GM21825 (cell line): ENCODE measurements at regions not wholly inside any gene's neighbourhood (a gene's known extent, or its start where the extent isn't known, plus 50 kb on each side); places are given as distances from the start of the nearest gene placed in this dataset.

ENCODE experiments used
- ATAC-seq: cut with Tn5 transposase; IDR thresholded peaks from one replicate; pipeline ENCODE4 v1.9.1; 2021; ENCODE audit warnings: mild to moderate bottlenecking, moderate library complexity; ENCODE audit not compliant: unreplicated experiment

- no peak for ATAC-seq
These were observed 61.6 kb upstream of the HS6ST1 start for GRCh38 chr2:128380061-128380889.

- ATAC-seq, result no peak
These were observed 62.6 kb upstream of the HS6ST1 start for GRCh38 chr2:128380961-128381938.

- ATAC-seq, result no peak
These were observed 65.8 kb upstream of the HS6ST1 start for GRCh38 chr2:128384446-128384845.

GRCh38 chr2:128384956-128385355 lies 66.3 kb upstream of the HS6ST1 start:
- ATAC-seq, result no peak

GRCh38 chr2:128385365-128385764 lies 66.7 kb upstream of the HS6ST1 start:
- no peak for ATAC-seq

GRCh38 chr2:128386066-128386465 lies 67.4 kb upstream of the HS6ST1 start:
- ATAC-seq, result no peak

- ATAC-seq, result no peak
These were observed 69.9 kb upstream of the HS6ST1 start for GRCh38 chr2:128388499-128388941.

- ATAC-seq, result no peak
These were observed 70.9 kb upstream of the HS6ST1 start for GRCh38 chr2:128389388-128390086.

- ATAC-seq, result no peak
These were observed 71.8 kb upstream of the HS6ST1 start for GRCh38 chr2:128390256-128390990.

- ATAC-seq, result no peak
These were observed 72.4 kb upstream of the HS6ST1 start for GRCh38 chr2:128390991-128391630.

GRCh38 chr2:128391679-128392078 lies 73.0 kb upstream of the HS6ST1 start:
- no peak for ATAC-seq

GRCh38 chr2:128392207-128392606 lies 73.5 kb upstream of the HS6ST1 start:
- no peak for ATAC-seq

GRCh38 chr2:128394007-128394730 lies 75.5 kb upstream of the HS6ST1 start:
- no peak for ATAC-seq

GRCh38 chr2:128395196-128395595 lies 76.5 kb upstream of the HS6ST1 start:
- ATAC-seq, result no peak

GRCh38 chr2:128395640-128396499 lies 77.2 kb upstream of the HS6ST1 start:
- ATAC-seq, result no peak

GRCh38 chr2:128396500-128396891 lies 77.8 kb upstream of the HS6ST1 start:
- no peak for ATAC-seq

GRCh38 chr2:128396946-128397345 lies 78.3 kb upstream of the HS6ST1 start:
- no peak for ATAC-seq

- no peak for ATAC-seq
These were observed 80.6 kb upstream of the HS6ST1 start for GRCh38 chr2:128399256-128399655.
